ELR (cell line): ENCODE measurements at regions not wholly inside any gene's neighbourhood (a gene's known extent, or its start where the extent isn't known, plus 50 kb on each side); places are given as distances from the start of the nearest gene placed in this dataset.

Source experiments
- DNase-seq: peaks from one replicate; pipeline ENCODE4 v3.0.0-alpha.2; 2015; ENCODE audit warnings: low read depth

- DNase-seq, result no peak
These were observed 186.2 kb downstream of the URI1 start for GRCh38 chr19:30128211-30128610.

- no peak for DNase-seq
These were observed 188.5 kb downstream of the URI1 start for GRCh38 chr19:30130356-30131122.

GRCh38 chr19:30131246-30131645 lies 189.2 kb downstream of the URI1 start:
- DNase-seq, result no peak

GRCh38 chr19:30131722-30132291 lies 189.8 kb downstream of the URI1 start:
- DNase-seq, result no peak

- DNase-seq, result no peak
These were observed 190.5 kb downstream of the URI1 start for GRCh38 chr19:30132343-30133075.

GRCh38 chr19:30133803-30134202 lies 191.8 kb downstream of the URI1 start:
- DNase-seq, result no peak

GRCh38 chr19:30135093-30135757 lies 193.2 kb downstream of the URI1 start:
- DNase-seq, result no peak

- no peak for DNase-seq
These were observed 193.8 kb downstream of the URI1 start for GRCh38 chr19:30135797-30136196.

- DNase-seq, result no peak
These were observed 194.7 kb downstream of the URI1 start for GRCh38 chr19:30136611-30137195.

- no peak for DNase-seq
These were observed 195.7 kb downstream of the URI1 start for GRCh38 chr19:30137747-30138146.

- no peak for DNase-seq
These were observed 202.3 kb downstream of the URI1 start for GRCh38 chr19:30144242-30144758.

- DNase-seq, result no peak
These were observed 202.8 kb downstream of the URI1 start for GRCh38 chr19:30144802-30145201.

GRCh38 chr19:30145467-30145866 lies 203.4 kb downstream of the URI1 start:
- DNase-seq, result no peak

GRCh38 chr19:30146346-30146745 lies 204.3 kb downstream of the URI1 start:
- DNase-seq, result no peak

- no peak for DNase-seq
These were observed 206.2 kb downstream of the URI1 start for GRCh38 chr19:30148039-30148790.

- no peak for DNase-seq
These were observed 206.8 kb downstream of the URI1 start for GRCh38 chr19:30148803-30149202.

- DNase-seq, result no peak
These were observed 207.3 kb downstream of the URI1 start for GRCh38 chr19:30149300-30149699.

GRCh38 chr19:30150626-30151025 lies 208.6 kb downstream of the URI1 start:
- DNase-seq, result no peak

- DNase-seq, result no peak
These were observed 209.0 kb downstream of the URI1 start for GRCh38 chr19:30151081-30151480.

GRCh38 chr19:30152510-30153291 lies 210.7 kb downstream of the URI1 start:
- DNase-seq, result no peak
